ENCODE measurements at regions not wholly inside any gene's neighbourhood (a gene's known extent, or its start where the extent isn't known, plus 50 kb on each side); places are given as distances from the start of the nearest gene placed in this dataset.

DNA sequence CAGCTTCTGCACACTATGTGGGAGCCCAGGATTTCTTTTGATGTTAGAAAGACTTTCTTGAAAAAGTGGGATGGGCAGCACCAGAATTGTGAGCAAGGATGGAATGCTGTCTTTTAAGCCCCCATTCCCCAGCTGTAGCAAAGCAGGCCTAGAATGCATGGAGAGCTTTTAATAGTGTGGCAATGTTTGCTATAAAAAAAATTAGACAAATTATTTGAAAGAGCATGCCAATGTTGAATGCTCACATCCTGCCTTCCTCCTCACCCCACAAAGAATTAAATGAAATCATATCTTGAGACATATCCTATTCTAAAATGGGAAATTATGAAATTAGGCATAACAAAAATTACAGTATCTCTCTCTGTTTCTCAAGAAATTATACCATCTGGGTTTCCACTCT lies 154.7 kb downstream of the C11orf91 start:
- no peaks in the 10 kb centered on the region for H3K27me3 Mint-ChIP-seq (ENCODE audit: low read depth)
- Histone ChIP-seq H3K79me2 (ENCODE audit: insufficient read depth, low read length) (no peaks in the 10 kb centered on the region), H3K27me3 (ENCODE audit: insufficient read depth, low read length) (no peaks in the 10 kb centered on the region), H3K4ac (ENCODE audit: low read depth, low read length) (no peak overlapping the region), H2BK5ac (ENCODE audit: insufficient read length, low read length) (no peak overlapping the region), H3K4me2 (ENCODE audit: insufficient read depth, insufficient read length, low read length) (no peak overlapping the region), H4K5ac (ENCODE audit: insufficient read length, low read depth, low read length) (no peak overlapping the region), H2BK20ac (ENCODE audit: low read depth, low read length, poor library complexity, severe bottlenecking) (no peak overlapping the region), H2BK120ac (ENCODE audit: low read depth, low read length, poor library complexity, severe bottlenecking) (no peak overlapping the region), H2AK5ac (ENCODE audit: insufficient read length, low read length) (no peak overlapping the region), H2AFZ (ENCODE audit: low read length) (no peak overlapping the region), H3K27ac (ENCODE audit: insufficient read length, low read depth, low read length) (no peak overlapping the region), H2BK15ac (ENCODE audit: low read depth, low read length) (no peak overlapping the region), H3K79me1 (ENCODE audit: insufficient read depth, low read depth, low read length, poor library complexity, severe bottlenecking) (no peaks in the 10 kb centered on the region), H4K20me1 (ENCODE audit: control insufficient read depth, insufficient read depth, insufficient read length) (no peaks in the 10 kb centered on the region), H3K4me1 (ENCODE audit: insufficient read depth, low read length) (no peaks in the 10 kb centered on the region), H2BK12ac (ENCODE audit: insufficient read length, low read depth, low read length) (no peak overlapping the region), H3K56ac (ENCODE audit: insufficient read length, low read depth, low read length) (no peak overlapping the region), H3K23ac (ENCODE audit: insufficient read length, low read depth, low read length) (no peak overlapping the region), H3K18ac (ENCODE audit: insufficient read length, low read depth, low read length) (no peak overlapping the region), H3K23me2 (ENCODE audit: insufficient read length, low read depth, low read length, poor library complexity, severe bottlenecking) (no peaks in the 10 kb centered on the region), H4K91ac (ENCODE audit: insufficient read length, low read depth, low read length) (no peak overlapping the region), H3T11ph (ENCODE audit: low read length) (no peak overlapping the region), H4K8ac (replicated peaks; ENCODE audit: insufficient read length, low read depth, low read length) (no peak overlapping the region), H3K9ac (ENCODE audit: extremely low read depth, insufficient read length, low read length) (no peak overlapping the region), H3K9me3 (ENCODE audit: control insufficient read depth, low read depth, low read length) (no peaks in the 10 kb centered on the region), H3K14ac (ENCODE audit: insufficient read depth, low read length) (no peak overlapping the region)
- H3K9me3 Mint-ChIP-seq, result no peaks in the 10 kb centered on the region
- H3K27ac Mint-ChIP-seq, result no peak overlapping the region
- H3K36me3 Mint-ChIP-seq (ENCODE audit: insufficient read depth in 1 of 3, low read depth in 3 of 3), result no peaks in the 10 kb centered on the region; a peak in 1 of 7 replicates
- TF ChIP-seq, protein P1, sequence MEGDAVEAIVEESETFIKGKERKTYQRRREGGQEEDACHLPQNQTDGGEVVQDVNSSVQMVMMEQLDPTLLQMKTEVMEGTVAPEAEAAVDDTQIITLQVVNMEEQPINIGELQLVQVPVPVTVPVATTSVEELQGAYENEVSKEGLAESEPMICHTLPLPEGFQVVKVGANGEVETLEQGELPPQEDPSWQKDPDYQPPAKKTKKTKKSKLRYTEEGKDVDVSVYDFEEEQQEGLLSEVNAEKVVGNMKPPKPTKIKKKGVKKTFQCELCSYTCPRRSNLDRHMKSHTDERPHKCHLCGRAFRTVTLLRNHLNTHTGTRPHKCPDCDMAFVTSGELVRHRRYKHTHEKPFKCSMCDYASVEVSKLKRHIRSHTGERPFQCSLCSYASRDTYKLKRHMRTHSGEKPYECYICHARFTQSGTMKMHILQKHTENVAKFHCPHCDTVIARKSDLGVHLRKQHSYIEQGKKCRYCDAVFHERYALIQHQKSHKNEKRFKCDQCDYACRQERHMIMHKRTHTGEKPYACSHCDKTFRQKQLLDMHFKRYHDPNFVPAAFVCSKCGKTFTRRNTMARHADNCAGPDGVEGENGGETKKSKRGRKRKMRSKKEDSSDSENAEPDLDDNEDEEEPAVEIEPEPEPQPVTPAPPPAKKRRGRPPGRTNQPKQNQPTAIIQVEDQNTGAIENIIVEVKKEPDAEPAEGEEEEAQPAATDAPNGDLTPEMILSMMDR (conservative IDR thresholded peaks at IDR 0.05), result no peak
- no peak for DNase-seq
- H3K4me3 Mint-ChIP-seq, result no peak overlapping the region
- peaks cover 7% of the 10 kb centered on the region in 2 experiments for H3K4me1 Mint-ChIP-seq
